Ovary (tissue), 3 donors: ENCODE measurements at regions not wholly inside any gene's neighbourhood (a gene's known extent, or its start where the extent isn't known, plus 50 kb on each side); places are given as distances from the start of the nearest gene placed in this dataset.
"Not testable (repeated sequence)": the region's sequence is repeated elsewhere in the genome, so short reads cannot be mapped to it uniquely, and the experiment has no call there.

Source experiments
- POLR2A ChIP-seq: fragments of 450-650 bp; IDR thresholded peaks from one replicate; pipeline ENCODE4 v1.6.1; 2017; ENCODE audit warnings: antibody characterized with exemption, mild to moderate bottlenecking, moderate library complexity
- TF ChIP-seq, protein P1 (sequence below), 3 donors: fragments of 450-650 bp in 2 of 3; fragments of 200-600 bp in 1 of 3; IDR thresholded peaks; one replicate each; pipeline versions ENCODE4 v1.5.1 to v1.8.0; 2016 to 2022; ENCODE audit warnings: antibody characterized with exemption in 3 of 3, mild to moderate bottlenecking in 1 of 3
- donor health status: DM: no; HTN: no; CAD: no.

- TF ChIP-seq, protein P1, sequence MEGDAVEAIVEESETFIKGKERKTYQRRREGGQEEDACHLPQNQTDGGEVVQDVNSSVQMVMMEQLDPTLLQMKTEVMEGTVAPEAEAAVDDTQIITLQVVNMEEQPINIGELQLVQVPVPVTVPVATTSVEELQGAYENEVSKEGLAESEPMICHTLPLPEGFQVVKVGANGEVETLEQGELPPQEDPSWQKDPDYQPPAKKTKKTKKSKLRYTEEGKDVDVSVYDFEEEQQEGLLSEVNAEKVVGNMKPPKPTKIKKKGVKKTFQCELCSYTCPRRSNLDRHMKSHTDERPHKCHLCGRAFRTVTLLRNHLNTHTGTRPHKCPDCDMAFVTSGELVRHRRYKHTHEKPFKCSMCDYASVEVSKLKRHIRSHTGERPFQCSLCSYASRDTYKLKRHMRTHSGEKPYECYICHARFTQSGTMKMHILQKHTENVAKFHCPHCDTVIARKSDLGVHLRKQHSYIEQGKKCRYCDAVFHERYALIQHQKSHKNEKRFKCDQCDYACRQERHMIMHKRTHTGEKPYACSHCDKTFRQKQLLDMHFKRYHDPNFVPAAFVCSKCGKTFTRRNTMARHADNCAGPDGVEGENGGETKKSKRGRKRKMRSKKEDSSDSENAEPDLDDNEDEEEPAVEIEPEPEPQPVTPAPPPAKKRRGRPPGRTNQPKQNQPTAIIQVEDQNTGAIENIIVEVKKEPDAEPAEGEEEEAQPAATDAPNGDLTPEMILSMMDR (IDR thresholded peaks at IDR 0.05): not testable (repeated sequence)
- not testable (repeated sequence) for TF ChIP-seq POLR2A
Measured at GRCh38 chr7:153964481-153965112, 87.6 kb upstream of the DPP6 start.
